PFSK-1 (cell line): ENCODE measurements at regions not wholly inside any gene's neighbourhood (a gene's known extent, or its start where the extent isn't known, plus 50 kb on each side); places are given as distances from the start of the nearest gene placed in this dataset.

Experiments used
- FOXP2 ChIP-seq: optimal IDR thresholded peaks from 2 replicates; pipeline ENCODE3; 2011; ENCODE audit warnings: borderline replicate concordance, control low read depth, inconsistent platforms; ENCODE audit not compliant: insufficient read depth; ENCODE audit errors: extremely low read length, extremely low read depth
- POLR2AphosphoS5 ChIP-seq: IDR thresholded peaks from 2 replicates; pipeline ENCODE4 v1.6.1; 2012; ENCODE audit warnings: low read depth, mild to moderate bottlenecking, control low read depth, low read length, moderate library complexity
- REST ChIP-seq, 2 experiments: IDR thresholded peaks; 2 replicates each; pipeline versions ENCODE4 v1.6.1 to v1.8.0; 2011 to 2012; ENCODE audit warnings: low read depth in 2 of 2, low read length in 2 of 2, control low read depth in 1 of 2, inconsistent platforms in 1 of 2, mild to moderate bottlenecking in 1 of 2, moderate library complexity in 1 of 2; ENCODE audit not compliant: insufficient read depth in 1 of 2
- SIN3A ChIP-seq: IDR thresholded peaks from 2 replicates; pipeline ENCODE4 v1.6.1; 2012; ENCODE audit warnings: mild to moderate bottlenecking, low read length, moderate library complexity, borderline replicate concordance; ENCODE audit not compliant: insufficient read depth
- TAF1 ChIP-seq: IDR thresholded peaks from 2 replicates; pipeline ENCODE4 v1.6.1; 2012; ENCODE audit warnings: low read length, control low read depth, borderline replicate concordance; ENCODE audit not compliant: insufficient read depth

- TF ChIP-seq FOXP2: no peak
- TF ChIP-seq SIN3A: no peak
- TF ChIP-seq REST (IDR thresholded peaks at IDR 0.05; ENCODE audit: insufficient read depth in 1 of 2, low read depth in 2 of 2, low read length in 2 of 2): no peak
- TF ChIP-seq TAF1: no peak
Observed at GRCh38 chr4:97116511-97116910, 1026.8 kb downstream of the STPG2 start.

GRCh38 chr4:97121493-97121892 is 1021.8 kb downstream of the STPG2 start:
- no peak for TF ChIP-seq FOXP2
- TF ChIP-seq TAF1: no peak
- TF ChIP-seq POLR2AphosphoS5: no peak
- TF ChIP-seq REST (IDR thresholded peaks at IDR 0.05; ENCODE audit: insufficient read depth in 1 of 2, low read depth in 2 of 2, low read length in 2 of 2): no peak
- TF ChIP-seq SIN3A: no peak

GRCh38 chr4:97123573-97123972 is 1019.7 kb downstream of the STPG2 start:
- TF ChIP-seq REST (IDR thresholded peaks at IDR 0.05; ENCODE audit: insufficient read depth in 1 of 2, low read depth in 2 of 2, low read length in 2 of 2) (no peak), SIN3A (no peak), TAF1 (no peak), POLR2AphosphoS5 (no peak), FOXP2 (no peak)

- TF ChIP-seq FOXP2: no peak
- no peak for TF ChIP-seq TAF1
- no peak for TF ChIP-seq SIN3A
- no peak for TF ChIP-seq POLR2AphosphoS5
- no peak for TF ChIP-seq REST (IDR thresholded peaks at IDR 0.05; ENCODE audit: insufficient read depth in 1 of 2, low read depth in 2 of 2, low read length in 2 of 2)
Observed at GRCh38 chr4:97132435-97132834, 1010.8 kb downstream of the STPG2 start.

GRCh38 chr4:97134456-97134855 is 1008.8 kb downstream of the STPG2 start:
- no peak for TF ChIP-seq FOXP2
- TF ChIP-seq TAF1: no peak
- TF ChIP-seq SIN3A: no peak
